ENCODE measurements at regions not wholly inside any gene's neighbourhood (a gene's known extent, or its start where the extent isn't known, plus 50 kb on each side); places are given as distances from the start of the nearest gene placed in this dataset.

- TF ChIP-seq CHD7 (IDR thresholded peaks at IDR 0.05; ENCODE audit: insufficient replicate concordance, low read length) (peak; percentile 76), JUND (IDR thresholded peaks at IDR 0.05; ENCODE audit: low read length) (peak; percentile 51; the same call in 1 of the 2 replicates), HDAC6 (IDR thresholded peaks at IDR 0.05; ENCODE audit: low read depth, low read length) (no peak), SIN3A (conservative IDR thresholded peaks at IDR 0.05 in 1 of 2, IDR thresholded peaks at IDR 0.05 in 1 of 2; ENCODE audit: low read depth in 1 of 2, low read length in 2 of 2) (no peak), MAFK (IDR thresholded peaks at IDR 0.05; ENCODE audit: low read depth, low read length) (0 out of 2 replicates have a peak, but pooled peaks have one; percentile 17), YY1 (IDR thresholded peaks at IDR 0.05; ENCODE audit: low read depth, low read length) (peak; percentile 72), KDM5A (IDR thresholded peaks at IDR 0.05; ENCODE audit: low read length) (no peak), USF2 (IDR thresholded peaks at IDR 0.05; ENCODE audit: low read length) (no peak), BACH1 (IDR thresholded peaks at IDR 0.05; ENCODE audit: low read length) (no peak), TCF12 (IDR thresholded peaks at IDR 0.05; ENCODE audit: low read depth, low read length) (peak; percentile 90), TAF7 (optimal IDR thresholded peaks at IDR 0.05; ENCODE audit: borderline replicate concordance, low read depth, low read length) (no peak), SP4 (IDR thresholded peaks at IDR 0.05; ENCODE audit: low read length) (no peak; the same call in 1 of the 2 replicates)
These were observed 457.7 kb upstream of the THRB start (continued) for GRCh38 chr3:24952388-24952787.

All from H1 (cell line).